NCI-H82 treated with DMSO at 0.1 percent for 48 hours (cell line): ENCODE measurements at regions not wholly inside any gene's neighbourhood (a gene's known extent, or its start where the extent isn't known, plus 50 kb on each side); places are given as distances from the start of the nearest gene placed in this dataset.
A peak's percentile ranks its signal among the peaks of the same experiment; 100 is the strongest.
"Not testable (repeated sequence)": the region's sequence is repeated elsewhere in the genome, so short reads cannot be mapped to it uniquely, and the experiment has no call there.

Experiments
- DNase-seq: peaks from one replicate; lab custom pipeline; 2025; ENCODE audit not compliant: unreplicated experiment; lab: John Stamatoyannopoulos, UW

DNA sequence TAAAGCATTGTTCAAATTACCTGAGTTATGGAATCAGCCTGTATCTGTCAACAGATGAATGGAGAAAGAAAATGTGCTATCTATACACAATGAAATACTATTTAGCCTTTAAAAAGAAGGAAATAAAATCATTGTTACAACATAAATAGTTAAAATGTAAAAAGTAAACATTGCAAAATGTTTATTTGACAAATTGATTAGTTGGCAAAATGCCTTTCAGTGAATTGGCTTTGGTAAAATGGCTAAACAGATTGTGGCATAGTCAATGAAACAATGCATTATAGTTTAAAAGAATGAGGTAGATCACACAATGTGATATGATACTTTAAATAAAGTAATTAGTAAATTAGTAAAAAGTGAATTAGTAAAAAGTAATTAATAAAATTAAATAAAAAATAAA, 204.8 kb upstream of the MAGI2 start:
- no peak for DNase-seq

- DNase-seq = no peak
Observed at GRCh38 chr7:79653136-79653631, 199.7 kb upstream of the MAGI2 start.

DNA sequence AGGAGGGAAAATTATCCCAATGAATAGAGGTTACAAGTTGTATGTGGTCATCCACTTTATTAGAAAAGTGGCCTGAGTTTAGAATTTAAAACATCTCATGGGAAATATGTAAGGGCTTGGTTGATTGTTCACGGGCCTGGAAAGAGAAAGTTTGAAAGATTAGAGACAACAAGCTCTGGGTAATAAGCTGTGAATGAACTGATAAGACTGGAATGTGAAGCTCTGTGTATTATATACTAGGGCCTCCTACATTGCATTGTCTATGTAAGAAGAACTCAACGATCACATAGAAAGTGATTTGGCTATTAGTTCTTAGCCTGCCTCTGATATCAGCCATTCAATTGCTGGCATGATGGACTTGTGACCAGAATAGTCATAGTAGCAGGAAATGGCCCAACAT, 199.2 kb upstream of the MAGI2 start:
- no peak for DNase-seq

GRCh38 chr7:79647711-79648110, 194.2 kb upstream of the MAGI2 start:
- no peak for DNase-seq

DNA sequence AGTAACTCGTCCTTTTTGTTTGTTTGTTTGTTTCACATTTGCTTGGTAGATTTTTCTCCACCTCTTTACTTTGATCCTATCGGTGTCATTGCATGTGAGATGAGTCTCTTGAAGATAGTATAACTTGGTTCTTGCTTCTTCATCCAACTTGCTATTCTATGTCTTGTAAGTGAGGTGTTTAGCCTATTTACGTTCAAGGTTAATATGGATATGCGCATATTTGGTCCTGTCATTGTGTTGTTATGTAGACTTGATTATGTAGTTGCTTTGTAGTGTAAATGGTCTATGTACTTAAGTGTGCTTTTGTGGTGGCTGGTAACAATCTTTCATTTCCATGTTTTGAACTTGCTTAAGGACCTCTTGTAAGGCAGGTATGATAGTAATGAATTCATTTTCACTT, 192.8 kb upstream of the MAGI2 start:
- no peak for DNase-seq

DNA sequence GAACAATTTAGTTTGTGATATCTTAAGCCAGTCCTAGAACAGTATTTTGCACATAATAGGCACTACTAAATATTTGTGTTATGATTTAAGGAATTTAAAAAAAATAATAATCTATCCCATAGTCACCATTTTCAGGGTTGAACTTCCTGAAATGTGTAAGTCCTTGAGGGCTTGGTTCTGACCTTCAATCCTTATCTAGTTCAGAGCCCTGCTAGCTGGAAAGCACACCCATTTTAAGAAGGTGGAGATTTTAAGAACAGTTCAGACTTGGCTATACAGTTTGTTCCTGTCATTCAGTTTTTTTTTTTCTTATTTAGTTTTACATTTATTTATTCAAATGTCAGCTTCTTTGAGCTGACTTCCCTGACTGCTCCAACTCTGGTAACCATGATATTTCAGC, 183.4 kb upstream of the MAGI2 start:
- DNase-seq = no peak

DNA sequence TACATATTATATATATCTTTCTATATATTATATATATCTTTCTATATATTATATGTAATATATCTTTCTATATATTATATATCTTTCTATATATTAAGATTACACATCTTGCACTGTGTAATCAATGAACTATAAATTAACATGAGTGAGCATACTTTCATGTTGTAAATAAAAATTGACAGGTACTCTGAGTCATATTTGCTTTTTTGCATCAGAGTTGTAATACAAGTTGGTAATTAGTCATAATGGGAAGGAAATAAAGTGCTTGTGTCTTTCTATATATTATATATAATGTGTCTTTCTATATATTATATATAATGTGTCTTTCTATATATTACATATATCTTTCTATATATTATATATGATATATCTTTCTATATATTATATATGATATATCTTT, 172.5 kb upstream of the MAGI2 start:
- DNase-seq = not testable (repeated sequence)

GRCh38 chr7:79624336-79624735, 170.9 kb upstream of the MAGI2 start:
- DNase-seq = no peak

DNA sequence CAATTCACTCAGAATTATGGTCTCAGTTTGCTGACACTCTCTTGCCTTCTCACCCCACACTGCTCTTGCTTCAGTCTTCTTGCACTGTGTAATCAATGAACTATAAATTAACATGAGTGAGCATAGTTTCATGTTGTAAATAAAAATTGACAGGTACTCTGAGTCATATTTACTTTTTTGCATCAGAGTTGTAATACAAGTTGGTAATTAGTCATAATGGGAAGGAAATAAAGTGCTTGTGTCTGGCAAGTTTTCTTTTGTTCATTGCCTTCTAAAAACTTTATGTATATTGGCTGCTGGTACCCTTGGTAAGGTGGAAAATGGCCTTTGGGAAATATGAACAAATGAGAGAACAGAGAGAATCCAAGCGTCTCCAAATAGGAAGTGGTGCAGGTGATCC, 169.3 kb upstream of the MAGI2 start:
- DNase-seq = no peak

- DNase-seq = no peak
Observed at GRCh38 chr7:79620291-79620690, 166.8 kb upstream of the MAGI2 start.

DNA sequence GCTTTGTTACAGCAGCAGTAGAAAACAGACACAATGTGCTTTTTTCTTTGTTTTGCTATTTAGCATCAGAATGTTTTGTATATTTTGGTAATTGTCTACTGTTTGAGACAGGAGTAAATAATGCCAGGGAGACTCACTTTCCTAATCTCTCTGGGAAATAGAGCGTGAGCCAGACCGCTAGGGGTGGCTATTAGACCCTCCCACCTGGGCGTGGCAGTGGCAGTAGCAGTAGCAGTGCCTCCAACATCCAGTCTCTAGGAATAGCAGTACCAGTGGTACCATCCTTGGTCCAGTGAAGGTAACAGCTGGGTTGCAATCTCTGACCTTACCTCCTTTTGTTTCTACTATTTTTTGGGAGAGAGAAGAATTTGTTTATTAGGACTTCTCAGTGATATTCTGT, 165.7 kb upstream of the MAGI2 start:
- no peak for DNase-seq

- no peak for DNase-seq
Observed at GRCh38 chr7:79615871-79616640, 162.6 kb upstream of the MAGI2 start.

- DNase-seq = no peak
Observed at GRCh38 chr7:79615466-79615865, 162.0 kb upstream of the MAGI2 start.

- no peak for DNase-seq
Observed at GRCh38 chr7:79612903-79613302, 159.4 kb upstream of the MAGI2 start.

- no peak for DNase-seq
Observed at GRCh38 chr7:79612022-79612421, 158.6 kb upstream of the MAGI2 start.

- DNase-seq = peak; percentile 59
Observed at GRCh38 chr7:79610748-79611304, 157.4 kb upstream of the MAGI2 start.

DNA sequence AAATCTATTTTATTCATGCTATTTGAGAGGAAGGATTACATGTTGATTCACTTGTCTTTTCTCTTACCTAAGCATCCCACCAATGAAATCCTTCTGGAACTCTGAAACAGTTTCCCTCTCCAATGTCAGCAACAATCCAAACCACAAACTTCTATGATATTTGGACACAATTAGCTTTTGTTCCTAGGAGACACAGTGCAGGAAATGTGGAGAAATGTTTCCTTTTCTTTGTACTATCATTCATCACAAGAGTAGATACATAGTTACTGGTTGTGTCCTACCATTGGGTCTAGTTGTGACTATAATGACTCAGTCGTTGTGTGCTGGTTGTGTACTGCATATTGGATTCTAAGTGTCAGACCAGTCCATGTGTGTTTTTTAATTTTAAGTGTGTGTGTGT, 156.8 kb upstream of the MAGI2 start:
- no peak for DNase-seq

DNA sequence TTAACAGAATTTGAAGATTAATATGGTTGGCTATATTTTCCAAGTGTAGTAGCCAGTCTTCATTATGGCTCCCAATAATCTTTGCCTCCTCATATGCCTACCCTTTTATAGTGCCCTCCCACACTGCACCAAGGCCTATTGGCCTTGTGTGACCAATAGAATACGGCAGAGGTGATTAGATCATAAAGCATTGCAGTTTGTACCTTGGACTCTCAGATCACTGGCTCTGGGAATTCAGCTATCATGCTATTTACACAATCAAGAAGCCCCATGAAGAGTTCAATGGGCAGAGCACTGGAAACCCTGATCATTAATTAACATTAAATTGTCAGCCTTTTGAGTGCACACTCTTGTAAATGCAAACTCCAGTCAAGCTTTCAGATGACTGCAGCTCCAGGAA, 154.5 kb upstream of the MAGI2 start:
- no peak for DNase-seq

GRCh38 chr7:79604841-79605240, 151.4 kb upstream of the MAGI2 start:
- no peak for DNase-seq

- no peak for DNase-seq
Observed at GRCh38 chr7:79598351-79598750, 144.9 kb upstream of the MAGI2 start.

GRCh38 chr7:79594671-79595070, 141.2 kb upstream of the MAGI2 start:
- DNase-seq = not testable (repeated sequence)

DNA sequence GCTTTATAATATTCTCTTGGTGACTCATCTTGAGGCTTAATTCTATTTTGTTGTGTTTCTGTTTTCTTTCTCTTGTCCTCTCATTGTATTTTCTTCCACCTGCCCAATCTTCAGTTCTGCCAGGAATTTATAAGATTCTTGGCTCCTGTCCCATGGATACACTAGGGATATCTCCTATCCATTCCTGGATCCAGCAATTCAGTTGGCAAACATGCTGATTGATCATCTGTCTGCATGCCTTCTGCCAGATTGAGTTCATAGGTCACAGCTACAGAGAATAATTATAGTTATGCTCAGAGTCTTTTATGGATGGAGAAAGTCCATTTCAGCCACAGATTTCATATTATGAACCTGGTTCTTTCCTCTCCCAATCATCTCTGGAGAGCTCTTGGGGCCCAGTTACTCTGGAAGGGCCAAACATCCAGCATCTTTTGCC, 140.4 kb upstream of the MAGI2 start:
- DNase-seq = no peak
